ENCODE measurements at regions not wholly inside any gene's neighbourhood (a gene's known extent, or its start where the extent isn't known, plus 50 kb on each side); places are given as distances from the start of the nearest gene placed in this dataset.
A peak's percentile ranks its signal among the peaks of the same experiment; 100 is the strongest.

DNA sequence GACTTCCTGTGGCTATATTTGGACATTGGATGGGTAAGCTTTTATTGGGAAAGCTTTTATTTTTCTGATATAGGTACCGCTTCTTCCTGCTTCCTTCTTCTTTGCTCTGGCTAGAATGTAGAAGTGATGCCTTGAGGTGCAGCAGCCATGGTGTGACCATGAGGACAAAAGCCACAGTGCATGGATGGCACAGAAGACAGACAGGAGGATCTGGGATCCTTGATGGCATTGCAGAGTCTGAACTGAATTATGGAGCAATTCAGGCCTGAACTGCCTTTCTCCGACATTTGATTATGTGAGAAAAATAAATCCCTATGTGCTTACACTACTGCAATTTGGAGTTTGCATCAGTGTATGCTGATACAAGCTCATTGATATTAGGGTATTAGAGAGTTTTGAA, 191.3 kb upstream of the CRY1 start:
- Histone ChIP-seq H3K27ac (no peak overlapping the region), H3K36me3 (replicated peaks in 1 of 2; ENCODE audit: insufficient read depth in 1 of 2, low read depth in 2 of 2) (no peaks in the 10 kb centered on the region), H3K27me3 (no peaks in the 10 kb centered on the region), H3K4me1 (no peaks in the 10 kb centered on the region), H3K9me3 (no peaks in the 10 kb centered on the region), H3K4me3 (no peak overlapping the region)
- WGBS, 2 donors = 90 to 95% methylated on average over 2 of the region's 2 CpGs
- intact Hi-C loops (cut with DNase I) = no loop called here
- TF ChIP-seq POLR2A (IDR thresholded peaks at IDR 0.05) = no peak
- TF ChIP-seq, protein P1, sequence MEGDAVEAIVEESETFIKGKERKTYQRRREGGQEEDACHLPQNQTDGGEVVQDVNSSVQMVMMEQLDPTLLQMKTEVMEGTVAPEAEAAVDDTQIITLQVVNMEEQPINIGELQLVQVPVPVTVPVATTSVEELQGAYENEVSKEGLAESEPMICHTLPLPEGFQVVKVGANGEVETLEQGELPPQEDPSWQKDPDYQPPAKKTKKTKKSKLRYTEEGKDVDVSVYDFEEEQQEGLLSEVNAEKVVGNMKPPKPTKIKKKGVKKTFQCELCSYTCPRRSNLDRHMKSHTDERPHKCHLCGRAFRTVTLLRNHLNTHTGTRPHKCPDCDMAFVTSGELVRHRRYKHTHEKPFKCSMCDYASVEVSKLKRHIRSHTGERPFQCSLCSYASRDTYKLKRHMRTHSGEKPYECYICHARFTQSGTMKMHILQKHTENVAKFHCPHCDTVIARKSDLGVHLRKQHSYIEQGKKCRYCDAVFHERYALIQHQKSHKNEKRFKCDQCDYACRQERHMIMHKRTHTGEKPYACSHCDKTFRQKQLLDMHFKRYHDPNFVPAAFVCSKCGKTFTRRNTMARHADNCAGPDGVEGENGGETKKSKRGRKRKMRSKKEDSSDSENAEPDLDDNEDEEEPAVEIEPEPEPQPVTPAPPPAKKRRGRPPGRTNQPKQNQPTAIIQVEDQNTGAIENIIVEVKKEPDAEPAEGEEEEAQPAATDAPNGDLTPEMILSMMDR (IDR thresholded peaks at IDR 0.05) = no peak
- ATAC-seq (no peak), DNase-seq (no peak)

DNA sequence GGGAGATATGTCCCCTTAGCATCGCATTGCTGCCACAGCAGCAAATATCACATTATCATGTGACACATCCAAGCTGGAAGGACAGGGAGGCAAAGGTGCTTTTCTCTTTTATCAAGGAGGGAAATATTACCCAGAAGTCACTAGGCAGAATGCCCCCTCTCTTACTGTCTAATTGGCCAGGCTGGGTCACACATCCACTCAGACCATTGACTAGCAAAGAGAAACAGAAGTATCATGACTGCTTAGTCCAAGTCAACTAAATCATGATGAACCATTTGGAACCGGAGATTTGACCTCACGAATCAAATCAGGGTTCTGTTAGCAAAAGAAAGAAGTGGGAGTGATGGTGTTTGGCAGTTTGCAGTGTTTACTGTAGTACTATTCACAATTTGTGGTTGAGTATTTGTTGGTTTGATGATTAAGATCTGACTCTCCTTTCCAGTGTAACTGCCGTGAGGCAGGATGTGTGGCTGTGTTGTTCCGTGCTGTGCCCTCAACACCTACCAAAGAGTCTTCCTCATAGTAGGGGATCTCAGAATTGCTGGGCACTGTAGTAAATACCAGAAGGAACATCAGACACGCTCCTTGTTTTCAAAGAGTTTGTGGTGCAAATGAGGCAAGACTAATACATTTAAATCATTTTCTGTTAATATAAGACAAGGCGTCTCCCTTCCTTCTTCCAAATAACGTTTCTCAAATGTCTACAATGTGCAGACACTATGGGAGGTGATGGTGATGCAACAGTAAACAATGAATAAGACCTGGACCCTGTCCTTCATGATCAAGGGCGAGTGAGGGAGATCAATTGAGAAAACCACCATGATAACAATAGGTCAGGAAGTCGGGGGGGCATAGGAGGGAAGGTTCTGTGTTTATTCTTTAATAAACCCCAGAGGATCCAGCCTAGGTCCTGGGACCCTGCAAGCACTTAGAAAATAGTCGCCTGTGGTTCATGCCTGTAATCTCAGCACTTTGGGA, 194.4 kb upstream of the CRY1 start:
- 55 to 66% methylated on average over 11 of the region's 11 CpGs for WGBS, 2 donors
- H3K4me3 ChIP-seq = no peak overlapping the region
- intact Hi-C loops (cut with DNase I) = no loop called here
- no peak for DNase-seq
- H3K4me1 ChIP-seq = no peaks in the 10 kb centered on the region
- no peak for TF ChIP-seq POLR2A (IDR thresholded peaks at IDR 0.05)
- TF ChIP-seq, protein P1 (IDR thresholded peaks at IDR 0.05) = no peak
- H3K27ac ChIP-seq = no peak overlapping the region
- H3K27me3 ChIP-seq = no peaks in the 10 kb centered on the region
- H3K9me3 ChIP-seq = no peaks in the 10 kb centered on the region
- no peak for ATAC-seq
- H3K36me3 ChIP-seq (replicated peaks in 1 of 2; ENCODE audit: insufficient read depth in 1 of 2, low read depth in 2 of 2) = no peaks in the 10 kb centered on the region

DNA sequence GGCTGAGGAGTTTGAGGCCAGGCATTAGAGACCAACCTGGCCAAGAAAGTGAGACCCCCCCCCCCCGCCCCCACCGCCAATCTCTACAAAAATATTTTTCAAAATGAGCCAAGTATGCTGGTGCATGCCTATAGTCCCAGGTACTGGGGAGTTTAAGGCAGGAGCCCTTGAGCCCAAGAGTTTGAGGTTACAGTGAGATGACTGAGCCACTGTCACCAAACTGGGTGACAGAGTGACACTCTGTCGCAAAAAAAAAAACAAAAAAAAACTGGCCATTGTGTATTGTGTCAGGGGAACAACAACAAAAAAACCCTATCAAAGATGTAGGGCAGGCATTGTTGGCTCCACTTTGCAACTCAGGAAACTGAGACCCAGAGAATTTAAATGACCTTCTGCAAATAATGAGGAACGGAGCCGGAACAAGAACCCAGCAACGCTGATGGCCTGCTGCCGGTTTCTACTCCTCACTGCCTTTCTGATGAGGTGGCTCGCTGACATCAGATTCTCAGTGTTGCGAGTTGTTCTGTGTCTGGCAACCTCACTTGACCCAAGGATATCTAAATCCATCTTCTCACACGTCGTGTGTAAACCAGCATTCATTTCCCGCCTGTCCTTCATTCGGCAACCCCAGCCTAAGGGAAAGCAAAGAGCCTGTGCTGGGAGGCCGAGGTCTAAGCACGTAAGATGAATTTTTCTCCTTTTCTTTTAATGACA, 195.2 kb upstream of the CRY1 start:
- Histone ChIP-seq H3K4me1 (no peaks in the 10 kb centered on the region), H3K27ac (no peak overlapping the region), H3K36me3 (replicated peaks in 1 of 2; ENCODE audit: insufficient read depth in 1 of 2, low read depth in 2 of 2) (no peaks in the 10 kb centered on the region), H3K9me3 (no peaks in the 10 kb centered on the region), H3K27me3 (no peaks in the 10 kb centered on the region), H3K4me3 (no peak overlapping the region)
- intact Hi-C loops (cut with DNase I) = no loop called here
- TF ChIP-seq POLR2A (IDR thresholded peaks at IDR 0.05) = no peak
- ATAC-seq (no peak), DNase-seq (peak in 1 of 4 donors; percentile 4)
- WGBS, 2 donors = 63 to 70% methylated on average over 15 of the region's 15 CpGs

DNA sequence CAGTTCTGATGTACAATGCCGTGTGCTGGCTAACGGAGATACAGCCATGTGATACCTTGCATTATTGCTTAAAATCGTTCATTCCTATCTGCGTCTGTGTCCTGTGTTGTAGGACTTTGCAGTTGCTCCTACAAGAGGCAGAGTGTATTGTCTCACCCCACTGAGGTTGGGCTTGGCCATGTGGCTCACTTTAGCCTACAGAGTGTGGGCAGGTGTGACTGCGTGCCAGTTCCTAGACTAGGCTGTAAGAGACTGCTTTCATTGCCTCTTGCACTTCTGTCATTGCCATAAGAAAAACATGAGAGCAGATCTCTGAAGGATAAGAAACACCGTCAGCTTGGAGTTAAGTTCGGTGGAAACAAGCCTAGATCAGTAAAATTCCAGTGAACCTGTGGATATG, 197.7 kb upstream of the CRY1 start:
- H3K4me1 ChIP-seq = no peaks in the 10 kb centered on the region
- 69 to 73% methylated on average over 7 of the region's 7 CpGs for WGBS, 2 donors
- ATAC-seq = no peak
- no peaks in the 10 kb centered on the region for H3K36me3 ChIP-seq (replicated peaks in 1 of 2; ENCODE audit: insufficient read depth in 1 of 2, low read depth in 2 of 2)
- no peak for DNase-seq
- H3K4me3 ChIP-seq = no peak overlapping the region
- no peak for TF ChIP-seq POLR2A (IDR thresholded peaks at IDR 0.05)
- TF ChIP-seq, protein P1 (IDR thresholded peaks at IDR 0.05) = no peak
- no peaks in the 10 kb centered on the region for H3K27me3 ChIP-seq
- intact Hi-C loops (cut with DNase I) = no loop called here
- no peak overlapping the region for H3K27ac ChIP-seq
- H3K9me3 ChIP-seq = no peaks in the 10 kb centered on the region

DNA sequence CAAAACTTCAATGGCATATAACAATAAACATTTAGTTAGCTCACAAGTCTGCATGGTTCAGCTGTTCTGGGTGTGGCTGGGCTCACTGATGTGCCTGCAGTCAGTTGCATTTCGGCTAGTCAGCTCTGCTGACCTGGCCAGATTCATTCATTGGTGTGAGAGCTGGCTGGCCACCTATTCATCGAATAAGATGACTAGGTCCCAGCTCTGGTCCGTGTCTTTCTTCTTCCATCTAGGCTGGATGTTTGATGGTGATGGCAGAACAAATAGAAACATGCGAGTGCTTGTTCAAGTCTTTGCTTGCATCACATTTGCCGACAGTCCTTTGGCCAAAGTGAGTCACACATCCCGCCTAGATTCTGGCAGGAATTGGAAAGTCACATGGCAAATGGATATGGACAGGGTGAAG, 203.3 kb upstream of the CRY1 start:
- H3K27me3 ChIP-seq = no peaks in the 10 kb centered on the region
- no peaks in the 10 kb centered on the region for H3K4me1 ChIP-seq
- H3K36me3 ChIP-seq (replicated peaks in 1 of 2; ENCODE audit: insufficient read depth in 1 of 2, low read depth in 2 of 2) = no peaks in the 10 kb centered on the region
- 62 to 79% methylated on average over 6 of the region's 6 CpGs for WGBS, 2 donors
- TF ChIP-seq, protein P1 (IDR thresholded peaks at IDR 0.05) = no peak
- no peak for TF ChIP-seq POLR2A (IDR thresholded peaks at IDR 0.05)
- intact Hi-C loops (cut with DNase I) = no loop called here
- ATAC-seq = no peak
- H3K4me3 ChIP-seq = no peak overlapping the region
- no peaks in the 10 kb centered on the region for H3K9me3 ChIP-seq
- no peak overlapping the region for H3K27ac ChIP-seq
- no peak for DNase-seq

All from body of pancreas (tissue), 4 donors.